Thyroid gland (tissue), 4 donors: ENCODE measurements at regions not wholly inside any gene's neighbourhood (a gene's known extent, or its start where the extent isn't known, plus 50 kb on each side); places are given as distances from the start of the nearest gene placed in this dataset.

Source experiments
- CTCF ChIP-seq, 6 experiments: fragments of 200-600 bp in 3 of 6; fragments of 450-650 bp in 3 of 6; sonication (generic) in 3 of 6; IDR thresholded peaks; one replicate each; pipeline ENCODE4 v1.5.1; 2016 to 2019; ENCODE audit warnings: antibody characterized with exemption in 6 of 6, mild to moderate bottlenecking in 2 of 6, inconsistent platforms in 1 of 6, moderate library complexity in 1 of 6
- POLR2A ChIP-seq, 2 donors: fragments of 450-650 bp; IDR thresholded peaks; one replicate each; pipeline ENCODE4 v1.6.1; 2017; ENCODE audit warnings: antibody characterized with exemption in 2 of 2, mild to moderate bottlenecking in 2 of 2, moderate library complexity in 1 of 2

DNA sequence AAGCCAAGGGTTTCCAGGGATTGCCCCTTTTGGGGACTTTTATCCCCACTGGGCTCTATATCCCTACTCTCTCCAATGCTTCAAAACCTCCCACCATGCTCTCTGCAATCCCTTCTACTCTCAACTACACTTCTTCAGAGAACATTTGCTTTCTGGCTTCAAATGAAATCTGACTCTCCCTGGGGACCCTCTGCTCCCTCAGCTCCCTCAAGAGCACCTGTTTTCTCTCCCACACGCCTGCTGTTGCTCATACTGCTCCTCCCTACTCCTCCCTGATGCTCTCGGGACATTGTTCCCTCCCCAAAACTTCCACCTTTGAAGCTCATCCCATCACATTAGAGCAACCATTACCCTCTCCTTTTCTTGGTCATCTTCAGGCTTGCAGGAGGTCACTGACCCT is 344.9 kb downstream of the CDK5RAP2 start:
- TF ChIP-seq CTCF (IDR thresholded peaks at IDR 0.05) (no peak), POLR2A (IDR thresholded peaks at IDR 0.05) (no peak)
